Neural cell (in vitro differentiated cells): ENCODE measurements at regions not wholly inside any gene's neighbourhood (a gene's known extent, or its start where the extent isn't known, plus 50 kb on each side); places are given as distances from the start of the nearest gene placed in this dataset.

Experiments used
- H2AFZ ChIP-seq: fragments of 200-600, 300-800 bp; sonication (generic), shearing (Covaris generic); 2 replicates; pipeline ENCODE4 v1.6.0; 2014; ENCODE audit warnings: low read depth, mild to moderate bottlenecking, antibody characterized with exemption, low read length, moderate library complexity
- H3F3A ChIP-seq: fragments of 200-600 bp; shearing (Covaris generic); 2 replicates; pipeline ENCODE4 v1.6.1; 2016; ENCODE audit warnings: mild to moderate bottlenecking, moderate library complexity, mixed read lengths, antibody characterized with exemption, low read length; ENCODE audit not compliant: insufficient read depth, poor library complexity, severe bottlenecking
- H3K27ac ChIP-seq: fragments of 200-600, 300-800 bp; sonication (generic), shearing (Covaris generic); 2 replicates; pipeline ENCODE4 v1.5.1; 2014; ENCODE audit warnings: mild to moderate bottlenecking, low read length, moderate library complexity
- H3K27me3 ChIP-seq: fragments of 300-800, 200-600 bp; sonication (generic), shearing (Covaris generic); 2 replicates; pipeline ENCODE4 v1.6.0; 2014; ENCODE audit warnings: mild to moderate bottlenecking, low read depth, low read length, moderate library complexity; ENCODE audit not compliant: insufficient read depth
- H3K36me3 ChIP-seq: fragments of 300-800, 200-600 bp; sonication (generic), shearing (Covaris generic); 2 replicates; pipeline ENCODE4 v1.5.1; 2014; ENCODE audit warnings: mild to moderate bottlenecking, antibody characterized with exemption, low read length, moderate library complexity; ENCODE audit not compliant: insufficient read depth
- H3K4me2 ChIP-seq: fragments of 300-800, 200-600 bp; sonication (generic), shearing (Covaris generic); 2 replicates; pipeline ENCODE4 v1.6.0; 2014; ENCODE audit warnings: mild to moderate bottlenecking, low read length
- H3K4me3 ChIP-seq: fragments of 300-800, 200-600 bp; sonication (generic), shearing (Covaris generic); 2 replicates; pipeline ENCODE4 v1.5.1; 2014; ENCODE audit warnings: mild to moderate bottlenecking, low read length, moderate library complexity
- H3K79me2 ChIP-seq: fragments of 200-600 bp; shearing (Covaris generic); replicated peaks from 2 replicates; pipeline ENCODE4 v1.6.0; 2014; ENCODE audit warnings: mild to moderate bottlenecking, low read length, moderate library complexity; ENCODE audit not compliant: insufficient read depth
- H3K9ac ChIP-seq: fragments of 300-800, 200-600 bp; sonication (generic), shearing (Covaris generic); 2 replicates; pipeline ENCODE4 v1.6.1; 2016; ENCODE audit warnings: mild to moderate bottlenecking, low read length, mixed read lengths
- H3K9me2 ChIP-seq: fragments of 200-600 bp; shearing (Covaris generic); 2 replicates; pipeline ENCODE4 v1.6.1; 2016; ENCODE audit warnings: mild to moderate bottlenecking, low read length, mixed read lengths; ENCODE audit not compliant: insufficient read depth
- H3K9me3 ChIP-seq: fragments of 200-600, 300-800 bp; sonication (generic), shearing (Covaris generic); 2 replicates; pipeline ENCODE4 v1.6.1; 2016; ENCODE audit warnings: mild to moderate bottlenecking, mixed run types, low read length, moderate library complexity, mixed read lengths
- H4K20me1 ChIP-seq: fragments of 200-600 bp; shearing (Covaris generic); 2 replicates; pipeline ENCODE4 v1.6.1; 2016; ENCODE audit warnings: mild to moderate bottlenecking, mixed run types; ENCODE audit not compliant: insufficient read depth
- EP300 ChIP-seq: fragments of 450-650 bp; conservative IDR thresholded peaks from 2 replicates; pipeline ENCODE4 v1.6.1; 2014; ENCODE audit warnings: antibody characterized with exemption, mild to moderate bottlenecking, moderate library complexity; ENCODE audit not compliant: poor library complexity, severe bottlenecking
- EZH2 ChIP-seq: fragments of 200-600, 300-800 bp; shearing (Covaris generic), sonication (generic); IDR thresholded peaks from 2 replicates; pipeline ENCODE4 v1.6.1; 2014; ENCODE audit warnings: antibody characterized with exemption, low read length, borderline replicate concordance, mild to moderate bottlenecking; ENCODE audit not compliant: insufficient read depth, poor library complexity, severe bottlenecking
- MXI1 ChIP-seq: fragments of 450-650 bp; conservative IDR thresholded peaks from 2 replicates; pipeline ENCODE4 v1.6.1; 2014; ENCODE audit warnings: antibody characterized with exemption, mild to moderate bottlenecking; ENCODE audit not compliant: poor library complexity, severe bottlenecking
- POLR2AphosphoS5 ChIP-seq: IDR thresholded peaks from 2 replicates; pipeline ENCODE4 v1.6.1; 2012
- RAD21 ChIP-seq: fragments of 450-650 bp; conservative IDR thresholded peaks from 2 replicates; pipeline ENCODE4 v1.6.1; 2014; ENCODE audit warnings: antibody characterized with exemption, mild to moderate bottlenecking, moderate library complexity
- SMC3 ChIP-seq: fragments of 450-650 bp; conservative IDR thresholded peaks from 2 replicates; pipeline ENCODE4 v1.6.1; 2014; ENCODE audit warnings: antibody characterized with exemption, mild to moderate bottlenecking, moderate library complexity; ENCODE audit not compliant: poor library complexity
- TAF1 ChIP-seq: IDR thresholded peaks from 2 replicates; pipeline ENCODE4 v1.6.1; 2012; ENCODE audit warnings: low read depth
- TF ChIP-seq, protein P1 (sequence below): IDR thresholded peaks from 2 replicates; pipeline ENCODE4 v1.6.1; 2012; ENCODE audit warnings: borderline replicate concordance
- TF ChIP-seq, protein P2 (sequence below): fragments of 450-650 bp; IDR thresholded peaks from 2 replicates; pipeline ENCODE4 v1.5.1; 2014; ENCODE audit warnings: antibody characterized with exemption, mild to moderate bottlenecking, moderate library complexity; ENCODE audit not compliant: poor library complexity, severe bottlenecking

DNA sequence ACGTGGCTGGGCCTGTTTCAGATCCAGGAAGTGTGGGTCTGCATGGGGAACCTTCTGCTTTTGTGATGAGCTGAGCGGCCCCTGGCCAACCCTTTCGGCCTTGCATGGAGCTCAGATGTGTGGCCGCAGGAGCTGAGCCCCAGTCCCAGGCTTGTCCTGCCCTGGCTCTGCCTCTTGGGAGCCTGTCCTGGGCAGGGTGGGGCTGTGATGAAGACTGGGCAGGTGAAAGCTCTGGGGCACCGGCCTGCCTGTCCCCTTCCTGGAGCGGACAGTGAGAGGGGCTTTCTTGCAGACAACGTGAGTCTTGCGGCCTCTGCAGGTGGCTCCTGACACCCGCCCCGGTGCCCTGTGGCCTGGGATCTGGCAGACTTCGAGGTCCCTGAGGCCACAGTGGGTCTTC is 1296.6 kb downstream of the BRD1 start:
- TF ChIP-seq MXI1 = no peak
- TF ChIP-seq, protein P1, sequence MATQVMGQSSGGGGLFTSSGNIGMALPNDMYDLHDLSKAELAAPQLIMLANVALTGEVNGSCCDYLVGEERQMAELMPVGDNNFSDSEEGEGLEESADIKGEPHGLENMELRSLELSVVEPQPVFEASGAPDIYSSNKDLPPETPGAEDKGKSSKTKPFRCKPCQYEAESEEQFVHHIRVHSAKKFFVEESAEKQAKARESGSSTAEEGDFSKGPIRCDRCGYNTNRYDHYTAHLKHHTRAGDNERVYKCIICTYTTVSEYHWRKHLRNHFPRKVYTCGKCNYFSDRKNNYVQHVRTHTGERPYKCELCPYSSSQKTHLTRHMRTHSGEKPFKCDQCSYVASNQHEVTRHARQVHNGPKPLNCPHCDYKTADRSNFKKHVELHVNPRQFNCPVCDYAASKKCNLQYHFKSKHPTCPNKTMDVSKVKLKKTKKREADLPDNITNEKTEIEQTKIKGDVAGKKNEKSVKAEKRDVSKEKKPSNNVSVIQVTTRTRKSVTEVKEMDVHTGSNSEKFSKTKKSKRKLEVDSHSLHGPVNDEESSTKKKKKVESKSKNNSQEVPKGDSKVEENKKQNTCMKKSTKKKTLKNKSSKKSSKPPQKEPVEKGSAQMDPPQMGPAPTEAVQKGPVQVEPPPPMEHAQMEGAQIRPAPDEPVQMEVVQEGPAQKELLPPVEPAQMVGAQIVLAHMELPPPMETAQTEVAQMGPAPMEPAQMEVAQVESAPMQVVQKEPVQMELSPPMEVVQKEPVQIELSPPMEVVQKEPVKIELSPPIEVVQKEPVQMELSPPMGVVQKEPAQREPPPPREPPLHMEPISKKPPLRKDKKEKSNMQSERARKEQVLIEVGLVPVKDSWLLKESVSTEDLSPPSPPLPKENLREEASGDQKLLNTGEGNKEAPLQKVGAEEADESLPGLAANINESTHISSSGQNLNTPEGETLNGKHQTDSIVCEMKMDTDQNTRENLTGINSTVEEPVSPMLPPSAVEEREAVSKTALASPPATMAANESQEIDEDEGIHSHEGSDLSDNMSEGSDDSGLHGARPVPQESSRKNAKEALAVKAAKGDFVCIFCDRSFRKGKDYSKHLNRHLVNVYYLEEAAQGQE = no peak
- no peak for TF ChIP-seq EZH2
- no peak for TF ChIP-seq TAF1
- no peak for TF ChIP-seq RAD21
- TF ChIP-seq POLR2AphosphoS5 = no peak
- no peak for TF ChIP-seq EP300
- TF ChIP-seq, protein P2, sequence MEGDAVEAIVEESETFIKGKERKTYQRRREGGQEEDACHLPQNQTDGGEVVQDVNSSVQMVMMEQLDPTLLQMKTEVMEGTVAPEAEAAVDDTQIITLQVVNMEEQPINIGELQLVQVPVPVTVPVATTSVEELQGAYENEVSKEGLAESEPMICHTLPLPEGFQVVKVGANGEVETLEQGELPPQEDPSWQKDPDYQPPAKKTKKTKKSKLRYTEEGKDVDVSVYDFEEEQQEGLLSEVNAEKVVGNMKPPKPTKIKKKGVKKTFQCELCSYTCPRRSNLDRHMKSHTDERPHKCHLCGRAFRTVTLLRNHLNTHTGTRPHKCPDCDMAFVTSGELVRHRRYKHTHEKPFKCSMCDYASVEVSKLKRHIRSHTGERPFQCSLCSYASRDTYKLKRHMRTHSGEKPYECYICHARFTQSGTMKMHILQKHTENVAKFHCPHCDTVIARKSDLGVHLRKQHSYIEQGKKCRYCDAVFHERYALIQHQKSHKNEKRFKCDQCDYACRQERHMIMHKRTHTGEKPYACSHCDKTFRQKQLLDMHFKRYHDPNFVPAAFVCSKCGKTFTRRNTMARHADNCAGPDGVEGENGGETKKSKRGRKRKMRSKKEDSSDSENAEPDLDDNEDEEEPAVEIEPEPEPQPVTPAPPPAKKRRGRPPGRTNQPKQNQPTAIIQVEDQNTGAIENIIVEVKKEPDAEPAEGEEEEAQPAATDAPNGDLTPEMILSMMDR = no peak
- TF ChIP-seq SMC3 = no peak
- H3K9me3 ChIP-seq = no peaks in the 10 kb centered on the region
- no peaks in the 10 kb centered on the region for H3K36me3 ChIP-seq
- H3K79me2 ChIP-seq = no peaks in the 10 kb centered on the region
- no peak overlapping the region for H2AFZ ChIP-seq
- H3K9ac ChIP-seq = no peak overlapping the region
- no peak overlapping the region for H3K4me3 ChIP-seq
- no peaks in the 10 kb centered on the region for H4K20me1 ChIP-seq
- H3K4me2 ChIP-seq = no peak overlapping the region
- H3K27me3 ChIP-seq = no peaks in the 10 kb centered on the region
- no peaks in the 10 kb centered on the region for H3F3A ChIP-seq
- H3K9me2 ChIP-seq = no peaks in the 10 kb centered on the region
- H3K27ac ChIP-seq = no peak overlapping the region

DNA sequence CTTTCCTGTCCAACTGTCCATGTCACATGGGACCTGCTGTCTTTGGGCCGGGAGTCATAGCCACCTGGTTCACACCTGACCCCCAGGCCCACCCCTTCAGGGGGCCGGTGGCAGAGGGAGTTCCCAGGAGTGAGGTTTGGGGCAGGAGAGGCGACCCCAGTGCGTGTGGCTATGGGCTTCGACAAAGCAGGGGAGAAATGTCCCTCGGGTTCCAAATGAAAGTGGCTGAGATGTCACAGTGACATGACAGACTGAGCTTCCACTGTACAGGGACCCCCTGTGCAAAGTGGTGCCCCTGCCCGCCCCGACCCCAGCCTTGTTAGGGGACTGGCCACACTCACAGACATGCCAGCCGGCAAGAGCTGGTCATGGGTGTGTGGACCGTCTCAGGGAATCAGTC is 1297.0 kb downstream of the BRD1 start:
- Histone ChIP-seq H3K79me2 (no peaks in the 10 kb centered on the region), H3K27ac (no peak overlapping the region), H3K9me2 (no peaks in the 10 kb centered on the region), H3K9me3 (no peaks in the 10 kb centered on the region), H3K27me3 (no peaks in the 10 kb centered on the region), H3K4me3 (no peak overlapping the region), H3K4me2 (no peak overlapping the region), H4K20me1 (no peaks in the 10 kb centered on the region), H3K9ac (no peak overlapping the region), H3K36me3 (no peaks in the 10 kb centered on the region), H2AFZ (no peak overlapping the region), H3F3A (no peaks in the 10 kb centered on the region)
- TF ChIP-seq RAD21 = no peak
- TF ChIP-seq, protein P1 = no peak
